ENCODE measurements at regions not wholly inside any gene's neighbourhood (a gene's known extent, or its start where the extent isn't known, plus 50 kb on each side); places are given as distances from the start of the nearest gene placed in this dataset.
A peak's percentile ranks its signal among the peaks of the same experiment; 100 is the strongest.

DNA sequence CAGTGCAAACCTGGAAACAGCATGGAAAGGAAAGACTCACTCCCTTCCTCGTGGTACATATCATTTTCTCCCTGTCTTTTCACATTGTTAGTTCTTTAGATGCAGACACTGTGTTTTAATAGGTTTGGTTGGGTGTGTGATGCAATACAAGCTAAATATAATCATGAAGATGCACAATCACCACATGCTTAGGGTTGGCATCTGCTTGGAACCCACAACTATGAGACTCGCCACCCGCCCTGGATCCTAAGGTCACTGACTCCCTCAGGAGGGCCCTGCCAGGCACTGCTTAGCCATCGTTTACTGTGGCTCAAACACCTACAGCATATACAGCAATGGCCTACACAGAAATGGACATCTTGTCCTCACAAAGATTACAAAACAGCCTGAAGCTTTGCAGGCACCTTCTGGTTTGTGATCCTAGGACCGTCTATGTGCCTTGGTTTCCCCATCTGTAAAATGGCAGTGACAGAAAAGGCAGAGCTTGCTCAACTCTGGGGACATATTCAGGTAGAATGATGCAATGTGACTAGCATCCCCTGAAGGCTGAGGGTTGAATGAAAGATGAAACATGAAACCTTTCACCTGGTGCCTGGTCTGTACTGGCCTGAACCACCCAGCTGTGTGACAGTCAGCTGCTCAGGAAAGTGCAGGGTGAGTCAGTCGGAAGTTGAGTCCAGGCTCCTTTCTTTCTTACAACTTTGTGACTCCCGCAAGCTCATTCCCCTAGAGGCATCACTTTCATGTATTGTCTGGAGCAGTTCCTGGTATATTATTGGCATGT is 123.6 kb upstream of the PFN2 start:
- BruUV-seq (replicated peaks) = no TSS peak
- CTCF ChIA-PET = interaction anchor here (1.3 to 1.5 kb wide), 2 partner anchors 9 to 90 kb away, joined by 3 read pairs; no protein-coding TSS in a partner anchor
- no peak overlapping the region for H3K27ac ChIP-seq (ENCODE audit: low read depth, low read length)

More for the DNA sequence above, 123.6 kb upstream of the PFN2 start:
- H3K9me3 ChIP-seq (ENCODE audit: control insufficient read depth in 1 of 2, insufficient read depth in 1 of 2, low read depth in 1 of 2, low read length in 2 of 2) = no peaks in the 10 kb centered on the region
- no peak overlapping the region for H3K4me3 ChIP-seq (replicated peaks in 1 of 2; ENCODE audit: low read depth in 1 of 2, low read length in 2 of 2)
- no peaks in the 10 kb centered on the region for H4K20me1 ChIP-seq (ENCODE audit: insufficient read depth)
- no peak overlapping the region for H3K9ac ChIP-seq (ENCODE audit: low read length)
- ChIA-PET POLR2A (interaction anchor here (1.4 kb wide), 1 partner anchor 10 kb away, joined by 3 read pairs; no protein-coding TSS in a partner anchor), RAD21 (ENCODE audit: low non-redundant PET in 1 of 2, low total read pairs in 2 of 2, uncharacterized antibody in 2 of 2, unreplicated experiment in 2 of 2) (no interaction called here)
- no peaks in the 10 kb centered on the region for H3K79me2 ChIP-seq (ENCODE audit: insufficient read depth, low read length)
- DNase-seq (ENCODE audit: low read depth, low spot score) (peak; percentile 18), ATAC-seq (peak; percentile 53; the same call in 1 of the 2 replicates)
- H3K4me1 ChIP-seq (ENCODE audit: control insufficient read depth in 1 of 2, insufficient read depth in 2 of 2, low read length in 2 of 2) = peaks cover 5 to 6% of the 10 kb centered on the region in 2 experiments; a peak in 2 of 4 replicates
- intact Hi-C loops (cut with micrococcal nuclease) = no loop called here
- no peak overlapping the region for H2AFZ ChIP-seq (ENCODE audit: low read depth, low read length, poor library complexity, severe bottlenecking)
- H3K27me3 ChIP-seq (ENCODE audit: insufficient read depth, low read length) = no peaks in the 10 kb centered on the region
- no peaks in the 10 kb centered on the region for H3K36me3 ChIP-seq (ENCODE audit: control insufficient read depth in 1 of 2, insufficient read depth in 2 of 2, low read length in 2 of 2)
- H3K9me2 ChIP-seq (ENCODE audit: insufficient read depth) = no peaks in the 10 kb centered on the region
- no peak overlapping the region for H3K4me2 ChIP-seq (ENCODE audit: low read length)
- TF ChIP-seq FOSL1 (IDR thresholded peaks at IDR 0.05; ENCODE audit: low read depth) = no peak
- TF ChIP-seq, protein P1, sequence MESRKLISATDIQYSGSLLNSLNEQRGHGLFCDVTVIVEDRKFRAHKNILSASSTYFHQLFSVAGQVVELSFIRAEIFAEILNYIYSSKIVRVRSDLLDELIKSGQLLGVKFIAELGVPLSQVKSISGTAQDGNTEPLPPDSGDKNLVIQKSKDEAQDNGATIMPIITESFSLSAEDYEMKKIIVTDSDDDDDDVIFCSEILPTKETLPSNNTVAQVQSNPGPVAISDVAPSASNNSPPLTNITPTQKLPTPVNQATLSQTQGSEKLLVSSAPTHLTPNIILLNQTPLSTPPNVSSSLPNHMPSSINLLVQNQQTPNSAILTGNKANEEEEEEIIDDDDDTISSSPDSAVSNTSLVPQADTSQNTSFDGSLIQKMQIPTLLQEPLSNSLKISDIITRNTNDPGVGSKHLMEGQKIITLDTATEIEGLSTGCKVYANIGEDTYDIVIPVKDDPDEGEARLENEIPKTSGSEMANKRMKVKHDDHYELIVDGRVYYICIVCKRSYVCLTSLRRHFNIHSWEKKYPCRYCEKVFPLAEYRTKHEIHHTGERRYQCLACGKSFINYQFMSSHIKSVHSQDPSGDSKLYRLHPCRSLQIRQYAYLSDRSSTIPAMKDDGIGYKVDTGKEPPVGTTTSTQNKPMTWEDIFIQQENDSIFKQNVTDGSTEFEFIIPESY (IDR thresholded peaks at IDR 0.05; ENCODE audit: extremely low read depth, insufficient replicate concordance, low read length) = no peak
- peak; percentile 35; the same call in 1 of the 2 replicates for TF ChIP-seq POLR2AphosphoS5 (IDR thresholded peaks at IDR 0.05; ENCODE audit: low read depth, low read length)
- TF ChIP-seq SP1 (IDR thresholded peaks at IDR 0.05; ENCODE audit: low read depth) = peak; percentile 47; the same call in 1 of the 2 replicates
- peak; percentile 59 for TF ChIP-seq SIN3A (IDR thresholded peaks at IDR 0.05; ENCODE audit: low read depth)
- TF ChIP-seq EZH2 (IDR thresholded peaks at IDR 0.05) = no peak
- TF ChIP-seq, protein P2, sequence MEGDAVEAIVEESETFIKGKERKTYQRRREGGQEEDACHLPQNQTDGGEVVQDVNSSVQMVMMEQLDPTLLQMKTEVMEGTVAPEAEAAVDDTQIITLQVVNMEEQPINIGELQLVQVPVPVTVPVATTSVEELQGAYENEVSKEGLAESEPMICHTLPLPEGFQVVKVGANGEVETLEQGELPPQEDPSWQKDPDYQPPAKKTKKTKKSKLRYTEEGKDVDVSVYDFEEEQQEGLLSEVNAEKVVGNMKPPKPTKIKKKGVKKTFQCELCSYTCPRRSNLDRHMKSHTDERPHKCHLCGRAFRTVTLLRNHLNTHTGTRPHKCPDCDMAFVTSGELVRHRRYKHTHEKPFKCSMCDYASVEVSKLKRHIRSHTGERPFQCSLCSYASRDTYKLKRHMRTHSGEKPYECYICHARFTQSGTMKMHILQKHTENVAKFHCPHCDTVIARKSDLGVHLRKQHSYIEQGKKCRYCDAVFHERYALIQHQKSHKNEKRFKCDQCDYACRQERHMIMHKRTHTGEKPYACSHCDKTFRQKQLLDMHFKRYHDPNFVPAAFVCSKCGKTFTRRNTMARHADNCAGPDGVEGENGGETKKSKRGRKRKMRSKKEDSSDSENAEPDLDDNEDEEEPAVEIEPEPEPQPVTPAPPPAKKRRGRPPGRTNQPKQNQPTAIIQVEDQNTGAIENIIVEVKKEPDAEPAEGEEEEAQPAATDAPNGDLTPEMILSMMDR (IDR thresholded peaks at IDR 0.05 in 2 of 3, conservative IDR thresholded peaks at IDR 0.05 in 1 of 3; ENCODE audit: borderline replicate concordance in 1 of 3, insufficient read depth in 1 of 3, low read depth in 2 of 3, low read length in 2 of 3) = no peak
- TF ChIP-seq RAD21 (IDR thresholded peaks at IDR 0.05; ENCODE audit: low read depth) = no peak
- peak; percentile 66; the same call in 1 of the 2 replicates for TF ChIP-seq CBX3 (IDR thresholded peaks at IDR 0.05; ENCODE audit: low read depth)
- TF ChIP-seq, protein P3, sequence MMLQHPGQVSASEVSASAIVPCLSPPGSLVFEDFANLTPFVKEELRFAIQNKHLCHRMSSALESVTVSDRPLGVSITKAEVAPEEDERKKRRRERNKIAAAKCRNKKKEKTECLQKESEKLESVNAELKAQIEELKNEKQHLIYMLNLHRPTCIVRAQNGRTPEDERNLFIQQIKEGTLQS (IDR thresholded peaks at IDR 0.05) = peak; percentile 56
- TF ChIP-seq JUND (IDR thresholded peaks at IDR 0.05) = 0 out of 2 replicates have a peak, but pooled peaks have one; percentile 19
- peak; percentile 87 for TF ChIP-seq CEBPB (IDR thresholded peaks at IDR 0.05; ENCODE audit: low read depth)
- TF ChIP-seq TCF7L2 (IDR thresholded peaks at IDR 0.05; ENCODE audit: borderline replicate concordance, extremely low read depth, insufficient read depth, insufficient read length) = peak; percentile 46
- TF ChIP-seq ZFX (IDR thresholded peaks at IDR 0.05) = no peak
- TF ChIP-seq, protein P4, sequence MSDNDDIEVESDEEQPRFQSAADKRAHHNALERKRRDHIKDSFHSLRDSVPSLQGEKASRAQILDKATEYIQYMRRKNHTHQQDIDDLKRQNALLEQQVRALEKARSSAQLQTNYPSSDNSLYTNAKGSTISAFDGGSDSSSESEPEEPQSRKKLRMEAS (IDR thresholded peaks at IDR 0.05) = no peak
- TF ChIP-seq POLR2A (IDR thresholded peaks at IDR 0.05; ENCODE audit: borderline replicate concordance, extremely low read depth, insufficient read depth, insufficient read length) = no peak
- TF ChIP-seq EGR1 (IDR thresholded peaks at IDR 0.05; ENCODE audit: low read depth) = no peak
- TF ChIP-seq, protein P5, sequence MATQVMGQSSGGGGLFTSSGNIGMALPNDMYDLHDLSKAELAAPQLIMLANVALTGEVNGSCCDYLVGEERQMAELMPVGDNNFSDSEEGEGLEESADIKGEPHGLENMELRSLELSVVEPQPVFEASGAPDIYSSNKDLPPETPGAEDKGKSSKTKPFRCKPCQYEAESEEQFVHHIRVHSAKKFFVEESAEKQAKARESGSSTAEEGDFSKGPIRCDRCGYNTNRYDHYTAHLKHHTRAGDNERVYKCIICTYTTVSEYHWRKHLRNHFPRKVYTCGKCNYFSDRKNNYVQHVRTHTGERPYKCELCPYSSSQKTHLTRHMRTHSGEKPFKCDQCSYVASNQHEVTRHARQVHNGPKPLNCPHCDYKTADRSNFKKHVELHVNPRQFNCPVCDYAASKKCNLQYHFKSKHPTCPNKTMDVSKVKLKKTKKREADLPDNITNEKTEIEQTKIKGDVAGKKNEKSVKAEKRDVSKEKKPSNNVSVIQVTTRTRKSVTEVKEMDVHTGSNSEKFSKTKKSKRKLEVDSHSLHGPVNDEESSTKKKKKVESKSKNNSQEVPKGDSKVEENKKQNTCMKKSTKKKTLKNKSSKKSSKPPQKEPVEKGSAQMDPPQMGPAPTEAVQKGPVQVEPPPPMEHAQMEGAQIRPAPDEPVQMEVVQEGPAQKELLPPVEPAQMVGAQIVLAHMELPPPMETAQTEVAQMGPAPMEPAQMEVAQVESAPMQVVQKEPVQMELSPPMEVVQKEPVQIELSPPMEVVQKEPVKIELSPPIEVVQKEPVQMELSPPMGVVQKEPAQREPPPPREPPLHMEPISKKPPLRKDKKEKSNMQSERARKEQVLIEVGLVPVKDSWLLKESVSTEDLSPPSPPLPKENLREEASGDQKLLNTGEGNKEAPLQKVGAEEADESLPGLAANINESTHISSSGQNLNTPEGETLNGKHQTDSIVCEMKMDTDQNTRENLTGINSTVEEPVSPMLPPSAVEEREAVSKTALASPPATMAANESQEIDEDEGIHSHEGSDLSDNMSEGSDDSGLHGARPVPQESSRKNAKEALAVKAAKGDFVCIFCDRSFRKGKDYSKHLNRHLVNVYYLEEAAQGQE (IDR thresholded peaks at IDR 0.05; ENCODE audit: low read depth) = no peak
- no peak for TF ChIP-seq SRF (IDR thresholded peaks at IDR 0.05; ENCODE audit: low read depth)
- TF ChIP-seq ELF1 (IDR thresholded peaks at IDR 0.05; ENCODE audit: borderline replicate concordance, low read depth) = no peak

All from HCT116 (cell line).